G401.6 (cell line): ENCODE measurements at regions not wholly inside any gene's neighbourhood (a gene's known extent, or its start where the extent isn't known, plus 50 kb on each side); places are given as distances from the start of the nearest gene placed in this dataset.

ENCODE experiments used
- FAIRE-seq: peaks from 2 replicates; lab custom pipeline; 2012; peaks lifted over from hg19 to GRCh38; lab: Jason Lieb, UNC

DNA sequence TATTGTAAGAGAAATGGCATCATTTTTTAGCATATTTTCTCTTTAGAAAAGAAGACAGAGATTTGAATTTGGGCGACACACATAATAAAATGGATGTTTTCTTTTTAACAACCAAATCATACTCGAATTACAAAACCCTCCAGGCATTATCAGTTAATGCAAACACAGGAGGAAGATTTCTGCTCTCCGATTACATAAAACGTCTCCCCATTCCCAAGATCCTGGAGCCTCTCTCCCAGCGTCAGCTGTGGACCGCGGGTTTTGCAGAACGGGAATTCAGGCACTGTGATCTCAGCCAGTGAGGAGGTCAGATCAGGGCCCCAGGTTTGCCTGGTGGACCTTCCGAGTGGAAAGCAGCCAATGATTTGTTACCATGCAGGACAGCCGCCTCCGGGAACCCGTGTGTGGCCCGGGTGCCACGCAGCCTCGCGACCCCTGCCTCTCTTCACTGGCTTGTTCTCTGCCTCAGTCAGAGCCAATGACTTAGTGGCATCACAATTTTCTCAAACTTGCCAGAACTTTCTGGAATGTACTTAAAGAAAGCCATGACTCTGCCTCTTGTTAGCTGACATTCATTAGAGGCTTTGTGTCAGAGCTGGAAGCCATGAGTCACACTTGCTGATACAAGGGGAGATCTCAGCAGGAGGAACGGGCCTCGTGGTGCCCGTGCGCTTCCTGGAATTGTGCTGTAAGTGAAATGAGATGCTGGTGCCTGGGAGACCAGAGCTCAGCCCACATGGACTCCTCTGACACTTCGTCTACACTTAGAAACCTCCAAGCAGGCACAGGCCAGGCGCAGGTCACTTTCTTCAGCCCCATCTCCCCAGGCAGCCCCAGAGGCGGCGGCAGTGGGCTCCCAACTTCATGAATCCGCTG, 246.1 kb downstream of the KLF6 start:
- no peak for FAIRE-seq

DNA sequence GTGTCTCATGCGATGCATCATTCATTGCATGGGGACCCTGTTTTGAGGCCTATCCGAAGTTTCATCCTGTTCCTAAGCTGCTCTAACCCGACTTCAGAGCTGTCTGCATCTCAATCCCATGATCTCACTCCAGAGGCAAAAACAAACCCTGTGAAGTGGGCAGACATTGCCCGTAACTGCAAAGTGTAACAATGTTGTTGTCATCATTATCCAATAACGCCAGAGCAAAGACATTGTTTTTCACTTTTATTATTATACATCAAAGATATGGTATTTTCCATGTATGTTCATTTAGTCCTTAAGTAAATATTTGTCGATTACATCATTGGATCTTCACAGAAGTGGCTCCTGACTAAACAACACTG, 246.7 kb downstream of the KLF6 start:
- FAIRE-seq, result no peak

DNA sequence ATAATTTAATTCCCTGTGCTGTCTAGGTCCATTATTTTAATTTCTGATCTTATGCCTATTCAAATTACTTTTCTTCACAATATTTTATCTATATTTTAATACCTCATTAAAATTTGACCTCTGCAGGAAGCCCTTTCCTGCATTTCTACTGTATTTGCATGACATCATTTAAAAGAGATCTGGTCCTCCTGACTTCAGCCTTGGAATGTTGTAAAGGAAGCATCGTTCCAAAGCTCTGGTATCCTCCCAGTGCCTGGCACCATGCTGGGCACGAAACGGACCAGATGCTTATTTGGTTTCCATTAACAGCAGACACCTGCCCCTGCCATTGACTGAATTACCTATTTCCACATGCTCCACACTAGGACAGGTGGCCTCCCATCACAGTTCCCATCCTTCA, 247.5 kb downstream of the KLF6 start:
- FAIRE-seq, result no peak

DNA sequence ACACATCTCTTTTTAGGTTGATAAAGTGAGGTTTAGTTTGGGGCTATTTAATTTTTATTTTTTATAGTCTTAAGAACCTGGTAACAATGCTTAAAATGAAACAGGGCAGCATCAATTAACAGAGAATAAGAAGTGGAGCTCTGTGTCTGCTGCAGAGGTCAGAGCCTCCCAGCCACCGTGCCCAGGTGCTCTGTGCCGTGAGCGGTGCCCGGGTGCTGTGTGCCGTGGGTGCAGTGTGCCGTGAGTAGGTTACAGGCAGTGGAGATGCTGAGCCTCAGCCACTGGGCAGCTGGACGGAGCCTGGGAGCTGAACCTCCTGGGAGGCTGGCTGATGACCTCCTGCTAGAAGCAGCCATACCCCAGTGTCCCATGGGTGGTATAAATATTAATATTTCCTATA, 250.0 kb downstream of the KLF6 start:
- FAIRE-seq, result no peak

DNA sequence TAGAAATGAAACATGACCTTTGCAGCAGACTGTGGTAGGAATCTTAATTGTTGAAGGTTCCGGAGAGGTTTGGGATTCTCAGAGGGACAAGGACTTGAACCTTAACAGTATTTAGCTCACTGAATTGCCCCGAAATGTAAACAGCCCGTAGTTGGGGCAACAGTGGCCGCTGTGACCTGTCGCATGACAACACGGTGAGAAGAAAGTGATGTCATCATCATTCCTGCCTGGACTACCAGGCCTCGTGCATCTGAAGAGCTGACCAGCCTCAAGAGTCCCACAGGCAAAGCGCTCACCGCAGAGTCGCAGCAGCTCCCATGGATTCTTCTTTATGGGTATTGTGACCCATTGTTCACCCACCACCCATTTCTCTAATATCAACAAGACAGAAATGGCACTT, 250.6 kb downstream of the KLF6 start:
- FAIRE-seq, result no peak

DNA sequence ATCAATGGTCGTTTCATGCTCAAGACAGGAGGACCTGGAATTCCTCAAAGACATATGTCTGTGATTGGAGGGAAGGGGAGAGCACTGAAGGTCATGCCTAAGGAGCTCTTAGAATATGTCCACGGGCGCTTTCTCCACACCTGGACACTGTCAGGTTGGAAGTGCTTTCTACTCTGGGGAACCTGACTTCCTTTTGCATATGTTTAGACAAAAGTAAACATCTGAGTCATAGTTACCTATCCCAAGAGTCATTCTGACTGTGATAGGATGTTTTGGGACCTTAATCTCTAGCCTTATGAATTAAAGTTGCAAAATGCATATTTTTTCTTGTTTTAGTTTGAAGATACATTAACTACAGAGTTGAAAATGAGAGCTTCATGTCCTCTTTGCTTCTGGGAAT, 251.7 kb downstream of the KLF6 start:
- FAIRE-seq, result no peak

DNA sequence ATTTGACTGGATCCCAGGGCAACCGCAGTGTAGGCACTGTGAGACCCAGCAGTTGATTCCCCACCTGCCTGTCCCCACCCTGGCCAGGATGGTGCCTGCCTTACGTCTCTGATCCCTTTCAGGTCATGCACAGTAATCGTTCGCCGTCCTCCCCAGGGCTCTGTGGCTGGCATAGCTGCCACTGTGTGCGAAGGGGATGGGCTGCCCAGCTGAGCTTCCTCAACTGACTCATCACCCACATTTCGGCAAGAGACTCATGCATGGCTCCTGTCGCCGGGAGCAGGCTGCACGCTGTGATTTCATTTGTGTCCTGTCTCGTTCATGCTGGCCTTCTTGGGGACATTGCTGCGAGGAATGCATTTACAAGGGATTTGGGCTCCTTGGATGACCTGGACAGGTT, 252.4 kb downstream of the KLF6 start:
- no peak for FAIRE-seq

DNA sequence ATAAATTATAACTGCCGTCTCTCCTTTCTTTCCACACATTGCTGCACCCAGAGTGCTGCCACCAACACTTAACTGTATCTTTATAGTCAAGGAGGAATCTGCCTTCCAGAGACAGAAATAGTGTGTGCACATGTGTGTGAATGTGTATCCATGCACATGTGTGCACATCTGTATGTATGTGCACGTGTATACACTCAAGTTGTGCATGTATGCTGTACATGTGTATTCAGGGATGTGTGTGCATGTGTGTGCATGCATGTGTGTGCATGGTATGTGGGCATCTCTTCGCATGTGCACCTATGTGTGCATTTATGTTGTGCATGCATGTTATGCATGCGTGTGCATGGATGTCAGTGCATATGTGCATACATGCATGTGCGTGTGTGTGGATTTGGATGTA, 253.3 kb downstream of the KLF6 start:
- FAIRE-seq, result no peak

DNA sequence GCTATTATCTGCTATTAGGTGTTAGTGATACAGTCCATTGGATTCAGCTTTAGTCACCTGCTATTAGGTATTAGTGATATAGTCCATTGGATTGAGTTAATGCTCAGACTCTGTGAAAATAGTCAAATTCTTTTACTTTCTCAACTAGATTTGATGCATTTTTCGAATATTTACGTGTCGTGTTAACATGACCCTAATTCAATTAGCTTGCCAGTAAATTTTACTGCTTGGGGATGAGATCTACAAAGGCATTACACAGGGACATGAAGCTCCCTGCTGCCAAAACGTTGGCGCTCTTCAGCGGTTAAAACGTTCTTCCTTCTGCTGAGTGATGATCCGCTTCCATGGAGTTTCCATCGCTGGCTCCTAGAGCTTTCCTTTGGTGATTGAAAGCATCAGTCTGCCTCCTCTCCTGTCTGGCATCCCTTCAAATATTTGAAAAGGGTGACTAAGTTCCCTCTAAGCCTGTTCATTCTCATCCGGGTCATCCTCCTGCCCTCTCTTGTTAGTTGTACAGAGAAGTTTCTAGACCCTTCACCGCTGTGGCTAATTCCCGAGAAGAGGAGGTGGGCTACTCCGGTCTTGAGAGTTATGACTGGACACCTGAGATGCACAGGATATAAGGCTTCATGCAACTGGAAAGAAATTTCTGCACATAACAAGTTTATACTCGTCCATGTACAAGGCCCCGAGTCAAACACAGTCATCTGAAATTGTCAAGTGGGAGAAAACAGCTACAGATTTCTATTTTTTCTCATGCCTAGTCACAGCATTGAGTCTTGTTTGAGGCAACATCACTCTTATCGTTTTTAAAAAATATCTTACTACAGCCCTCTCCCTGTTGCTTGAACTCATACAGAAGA, 254.0 kb downstream of the KLF6 start:
- FAIRE-seq, result no peak

DNA sequence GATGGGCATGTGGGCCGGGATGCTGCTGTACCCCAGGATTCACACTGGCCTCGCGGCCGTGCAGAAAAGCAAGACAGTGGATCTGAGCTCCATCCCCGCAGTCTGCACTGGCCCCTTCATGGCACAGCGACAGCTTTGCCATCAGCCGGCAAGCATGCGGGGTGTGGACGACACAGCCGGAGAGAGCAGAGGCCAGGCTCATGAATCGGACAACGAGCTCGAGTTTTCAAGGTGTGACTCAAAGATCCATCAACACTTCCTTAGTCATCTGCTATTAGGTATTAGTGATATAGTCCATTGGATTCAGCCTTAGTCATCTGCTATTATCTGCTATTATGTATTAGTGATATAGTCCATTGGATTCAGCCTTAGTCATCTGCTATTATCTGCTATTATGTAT, 254.7 kb downstream of the KLF6 start:
- FAIRE-seq, result no peak

DNA sequence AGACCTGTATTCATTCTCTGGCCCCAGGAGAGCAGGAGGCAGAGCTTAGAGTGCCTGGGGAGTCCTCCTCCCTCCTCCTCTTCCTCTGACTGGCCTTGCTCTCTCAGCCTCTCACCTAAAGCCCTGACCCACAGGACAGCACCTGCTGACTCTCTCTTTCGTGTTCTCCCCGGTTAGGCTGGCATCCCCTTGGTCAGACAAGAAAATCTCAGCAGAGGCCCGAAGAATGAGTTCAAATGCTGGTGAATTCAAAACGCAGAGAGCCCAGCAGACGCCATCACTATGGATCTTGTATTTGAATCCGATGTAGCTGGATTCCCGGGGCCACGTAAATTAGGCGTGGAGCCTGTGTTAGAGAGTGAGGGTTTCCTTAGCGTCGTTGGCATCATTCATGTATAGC, 255.3 kb downstream of the KLF6 start:
- no peak for FAIRE-seq

DNA sequence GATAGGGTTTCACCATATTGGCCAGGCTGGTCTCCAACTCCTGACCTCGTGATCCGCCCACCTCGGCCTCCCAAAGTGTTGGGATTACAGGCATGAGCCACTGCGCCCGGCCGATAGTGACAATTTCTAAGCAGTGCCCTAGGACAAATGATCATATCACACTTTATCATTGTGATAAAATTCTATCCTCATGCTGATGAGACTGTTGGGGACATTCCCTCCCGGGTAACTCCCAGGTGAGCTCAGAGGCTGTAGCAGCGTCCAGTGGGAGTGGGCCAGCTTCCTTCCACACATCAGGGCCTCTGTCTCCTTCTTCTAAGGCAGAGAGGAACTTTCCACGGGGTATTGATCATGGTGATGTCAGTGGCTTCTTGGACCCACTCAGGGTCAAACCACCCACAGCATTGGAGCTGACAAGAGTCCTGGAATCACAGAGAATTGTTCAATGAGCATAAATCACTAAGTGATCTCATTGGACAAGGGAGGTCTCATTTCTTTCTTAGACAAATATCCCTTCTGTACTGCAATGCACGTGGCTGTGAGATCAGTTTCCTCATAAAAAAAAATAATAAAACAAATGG, 256.1 kb downstream of the KLF6 start:
- FAIRE-seq, result no peak

DNA sequence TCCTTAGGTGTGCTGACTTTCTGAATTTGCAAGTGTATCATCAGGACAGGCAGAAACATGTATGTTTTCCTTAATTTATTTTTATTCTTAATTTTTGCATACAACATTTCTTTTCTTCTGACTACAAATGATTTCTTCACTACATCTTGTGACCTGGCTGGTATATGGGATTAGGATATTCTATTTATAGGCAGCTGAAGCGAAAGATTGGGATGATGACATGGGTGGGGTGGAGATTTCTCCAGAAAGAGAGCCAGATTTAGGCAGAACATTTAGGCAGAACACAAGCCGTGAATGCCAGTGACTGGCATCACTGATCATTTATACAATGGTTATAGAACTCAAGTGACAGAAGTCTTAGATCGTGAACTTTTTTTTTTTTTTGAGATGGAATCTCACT, 256.7 kb downstream of the KLF6 start:
- no peak for FAIRE-seq

DNA sequence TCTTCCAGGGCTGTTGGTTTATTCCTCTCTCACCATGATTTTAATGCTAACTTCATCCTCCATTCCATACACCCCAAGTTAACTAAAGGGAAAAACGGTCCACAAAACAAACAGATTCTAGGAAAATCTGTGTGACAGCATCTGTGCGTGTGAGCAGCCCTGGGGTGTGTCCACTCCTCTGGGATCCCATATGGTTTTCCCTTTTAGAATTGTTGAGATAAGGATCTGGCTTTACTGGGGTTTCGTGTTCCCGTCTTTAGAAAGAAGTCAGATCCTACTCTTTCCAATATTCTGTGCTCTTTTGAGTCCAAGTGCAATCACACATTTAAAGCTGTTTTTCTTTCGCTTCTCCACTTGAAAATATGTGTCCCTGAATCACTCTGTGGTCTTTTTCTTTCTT, 257.1 kb downstream of the KLF6 start:
- FAIRE-seq, result no peak

DNA sequence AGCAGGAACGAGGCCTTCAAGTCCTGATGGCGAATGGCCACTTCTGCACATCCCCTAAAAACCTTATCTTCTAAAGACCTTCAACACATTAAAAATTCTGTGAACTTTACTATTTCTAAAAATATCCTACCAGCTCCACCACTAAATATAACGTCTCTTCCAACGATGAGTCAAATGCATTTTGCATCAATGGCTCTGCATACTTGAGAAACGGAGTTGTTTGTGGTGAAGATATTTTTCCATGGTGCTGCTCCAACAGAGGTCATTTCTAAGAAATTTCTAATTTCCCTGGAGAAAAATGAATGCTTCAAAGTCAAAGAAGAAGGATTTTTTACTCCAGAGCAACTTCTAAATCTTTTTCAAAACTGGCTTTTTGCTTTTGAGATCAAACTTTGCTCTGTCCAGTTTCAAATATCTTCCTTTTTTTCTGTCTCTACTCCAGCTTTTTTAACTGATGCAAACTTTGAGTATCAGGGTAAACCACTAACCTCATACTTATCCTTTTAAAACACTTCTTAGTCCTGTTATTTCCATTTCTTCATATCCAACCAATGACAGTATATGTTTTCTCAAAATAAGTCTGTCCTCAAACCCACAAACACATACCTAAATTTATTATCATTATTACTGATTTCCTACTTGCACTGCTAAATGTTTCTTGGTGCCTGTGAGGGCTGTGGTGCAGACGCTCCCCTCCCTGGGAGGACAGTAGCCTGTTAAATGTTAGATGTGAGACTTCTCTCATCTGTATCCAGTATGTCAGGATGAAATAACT, 258.1 kb downstream of the KLF6 start:
- no peak for FAIRE-seq

DNA sequence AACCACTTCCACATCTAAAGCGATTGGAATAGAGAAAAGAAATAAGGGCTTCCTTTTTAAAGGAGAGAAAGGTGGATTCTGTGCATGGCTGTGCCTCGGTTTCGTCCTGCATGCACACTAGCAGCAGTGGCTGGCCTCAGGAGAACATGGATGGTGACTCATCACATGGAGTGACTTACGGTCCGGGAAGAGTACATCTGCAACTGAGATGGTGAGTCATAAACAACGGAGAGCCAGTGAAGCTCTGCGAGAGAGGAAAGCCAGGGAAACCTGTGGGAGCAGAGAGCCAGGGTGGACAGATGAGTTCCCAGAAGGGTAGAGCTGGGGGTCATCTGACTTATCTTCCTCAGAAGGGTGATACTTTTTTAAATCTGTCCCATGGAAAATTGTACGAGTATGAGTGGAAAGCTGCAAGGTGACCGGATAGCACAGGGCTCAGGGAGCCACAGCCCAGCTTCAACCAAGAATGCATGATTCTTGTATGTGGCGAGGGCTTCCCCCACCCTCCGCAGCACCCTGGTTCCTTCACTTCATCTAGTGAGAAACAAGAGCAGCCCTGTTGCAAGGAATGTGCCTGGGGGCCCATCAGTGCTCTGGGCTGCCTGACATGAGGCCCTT, 259.1 kb downstream of the KLF6 start:
- FAIRE-seq, result no peak

DNA sequence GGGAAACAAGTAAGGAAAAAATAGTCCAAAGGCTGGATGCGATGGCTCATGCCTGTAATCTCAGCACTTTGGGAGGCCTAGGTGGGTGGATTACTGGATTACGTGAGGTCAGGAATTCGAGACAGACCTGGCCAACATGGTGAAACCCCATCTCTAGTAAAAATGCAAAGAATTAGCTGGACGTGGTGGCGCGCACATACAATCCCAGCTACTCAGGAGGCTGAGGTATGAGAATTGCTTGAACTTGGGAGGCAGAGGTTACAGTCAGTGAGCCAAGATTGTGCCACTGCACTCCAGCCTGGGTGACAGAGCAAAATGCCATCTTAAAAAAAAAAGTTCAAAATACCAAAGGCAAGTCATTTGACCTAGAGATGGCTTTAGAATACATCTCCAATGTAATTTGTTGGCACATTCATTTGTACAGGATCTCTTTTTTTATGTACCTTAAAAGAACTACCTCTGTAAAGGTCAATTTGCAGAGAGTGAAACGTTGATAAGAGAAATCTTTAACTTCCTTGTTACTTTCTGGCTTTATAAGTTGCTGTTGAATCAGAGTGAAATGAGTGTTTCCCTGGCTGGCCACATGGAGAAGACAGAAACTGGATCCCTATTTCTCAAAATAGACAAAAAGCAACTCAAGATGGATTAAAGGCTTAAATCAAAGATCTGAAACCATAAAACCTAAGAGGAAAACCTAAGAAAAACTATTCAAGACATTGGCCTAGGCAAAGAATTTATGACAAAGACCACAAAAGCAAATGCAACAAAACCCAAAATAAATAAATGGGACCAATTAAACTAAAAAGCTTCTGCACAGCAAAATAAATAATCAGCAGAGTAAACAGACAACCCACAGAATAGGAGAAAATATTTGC, 260.7 kb downstream of the KLF6 start:
- no peak for FAIRE-seq

DNA sequence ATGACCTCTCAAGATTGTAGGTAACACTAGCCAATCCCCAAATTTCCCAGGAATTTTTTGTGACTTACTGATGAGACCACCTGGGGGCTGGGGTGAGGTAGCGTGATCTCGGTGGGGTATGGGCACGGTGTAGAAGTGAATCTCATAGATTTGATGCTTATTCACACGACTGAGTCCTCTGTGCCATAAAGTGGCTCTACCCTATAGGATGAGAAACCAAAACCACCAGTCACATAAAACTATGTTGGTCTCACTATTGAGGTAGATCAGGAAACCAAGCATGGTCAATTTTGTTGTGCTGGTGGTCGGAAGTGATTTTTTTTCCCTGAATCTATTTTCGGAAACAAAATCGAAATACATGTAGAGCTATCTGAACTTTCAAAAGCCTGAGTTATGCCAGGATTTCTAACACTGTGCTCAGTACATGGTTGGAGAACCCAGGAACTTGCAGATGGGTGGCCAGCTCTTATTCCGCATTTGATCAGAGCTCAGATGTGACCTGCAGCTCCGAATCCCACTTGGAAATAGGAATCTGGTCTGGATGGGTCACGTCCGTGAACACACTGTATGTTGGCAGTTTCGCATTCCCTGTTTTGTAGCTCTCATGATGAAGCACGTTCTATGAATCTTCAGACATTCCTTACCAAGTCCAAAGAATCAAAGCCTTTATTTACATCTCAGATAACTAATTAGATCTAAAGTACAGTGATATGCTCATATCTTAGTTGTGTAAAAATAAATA, 261.5 kb downstream of the KLF6 start:
- FAIRE-seq, result no peak

DNA sequence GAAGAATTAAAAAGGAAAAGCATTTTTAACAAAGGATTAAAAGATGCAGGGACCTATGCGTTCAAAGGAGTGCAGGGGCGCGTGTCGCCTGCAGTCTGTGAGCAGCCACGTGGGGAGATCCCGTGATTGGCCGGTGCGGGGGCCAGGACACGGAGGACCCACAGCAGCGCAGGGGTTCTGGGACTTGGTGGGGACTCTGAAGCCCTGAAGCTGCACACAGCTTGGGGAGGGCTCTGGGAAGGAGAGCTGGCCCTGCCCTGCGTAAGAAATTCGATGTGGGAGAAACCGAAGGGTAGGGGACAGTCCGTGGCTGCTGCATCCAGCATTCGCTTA, 268.1 kb downstream of the KLF6 start:
- no peak for FAIRE-seq

DNA sequence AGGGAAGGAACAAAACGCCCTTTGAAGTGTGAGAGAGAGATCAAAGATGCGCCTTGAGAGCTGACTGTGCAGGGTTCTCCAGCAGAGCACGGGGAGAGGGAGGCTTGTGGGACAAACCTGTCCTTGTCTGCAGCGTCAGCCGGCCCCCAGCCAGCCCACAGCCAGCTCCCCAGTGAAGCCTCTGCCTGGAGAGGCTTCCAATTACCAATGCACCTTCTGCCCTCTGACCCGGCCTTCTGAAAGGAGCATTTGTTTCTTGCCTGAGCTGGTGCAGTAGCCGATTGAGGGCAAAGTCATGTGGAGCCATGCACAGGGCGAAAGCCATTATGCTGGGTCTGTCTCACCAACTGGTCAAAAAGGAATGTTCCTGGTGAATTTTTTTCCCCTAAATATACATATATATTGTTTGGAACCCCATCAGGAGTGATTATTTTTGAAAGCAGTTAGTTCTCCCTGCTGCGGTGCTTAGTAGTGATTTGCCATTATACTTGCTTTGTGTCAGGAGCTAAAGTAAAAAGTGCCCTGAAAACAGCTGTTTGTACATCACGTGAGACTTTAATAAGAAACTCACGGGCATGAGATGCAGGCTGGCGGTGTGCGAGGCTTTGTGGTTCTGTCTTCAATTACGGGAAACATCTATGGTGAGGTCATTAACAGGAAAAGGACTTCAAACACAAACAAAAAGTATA, 268.6 kb downstream of the KLF6 start:
- no peak for FAIRE-seq
